Lung (tissue), 11 donors: ENCODE measurements at regions not wholly inside any gene's neighbourhood (a gene's known extent, or its start where the extent isn't known, plus 50 kb on each side); places are given as distances from the start of the nearest gene placed in this dataset.

ENCODE experiments used
- ATAC-seq: fragments of 200-7000 bp; cut with Tn5 transposase; one replicate; pipeline ENCODE4 v1.9.1; 2020; ENCODE audit warnings: moderate number of reproducible peaks; ENCODE audit not compliant: insufficient read depth, low FRiP score
- DNase-seq, 3 donors: peaks; one replicate each; pipeline ENCODE4 v3.0.0-alpha.2; 2013 to 2017
- H3K27ac ChIP-seq, 2 donors: one replicate each; pipeline ENCODE4 v1.5.1; 2013; ENCODE audit warnings: mild to moderate bottlenecking in 2 of 2, moderate library complexity in 2 of 2, control low read depth in 1 of 2, inconsistent platforms in 1 of 2, low read depth in 1 of 2, low read length in 1 of 2
- H3K27me3 ChIP-seq, 3 donors: one replicate each; pipeline ENCODE4 v1.5.1; 2013; ENCODE audit warnings: low read length in 2 of 3; ENCODE audit not compliant: control insufficient read depth in 3 of 3, insufficient read depth in 3 of 3
- H3K36me3 ChIP-seq, 4 donors: one replicate each; pipeline ENCODE4 v1.5.1; 2013; ENCODE audit warnings: low read length in 4 of 4, mild to moderate bottlenecking in 1 of 4, moderate library complexity in 1 of 4; ENCODE audit not compliant: control insufficient read depth in 4 of 4, insufficient read depth in 4 of 4
- H3K4me1 ChIP-seq, 5 donors: one replicate each; pipeline ENCODE4 v1.5.1; 2013; ENCODE audit warnings: low read length in 5 of 5, mild to moderate bottlenecking in 2 of 5, moderate library complexity in 1 of 5; ENCODE audit not compliant: control insufficient read depth in 5 of 5, insufficient read depth in 5 of 5
- H3K4me3 ChIP-seq: one replicate; pipeline ENCODE4 v1.5.1; 2013; ENCODE audit warnings: mild to moderate bottlenecking, control low read depth, moderate library complexity
- H3K9ac ChIP-seq, 2 donors: one replicate each; pipeline ENCODE4 v1.5.1; 2013; ENCODE audit warnings: low read length in 2 of 2, control low read depth in 1 of 2; ENCODE audit not compliant: insufficient read depth in 1 of 2
- H3K9me3 ChIP-seq, 4 donors: one replicate each; pipeline ENCODE4 v1.5.1; 2013; ENCODE audit warnings: low read length in 3 of 4, mild to moderate bottlenecking in 1 of 4, moderate library complexity in 1 of 4; ENCODE audit not compliant: control insufficient read depth in 4 of 4, insufficient read depth in 3 of 4
- CTCF ChIP-seq: IDR thresholded peaks from 2 replicates; pipeline ENCODE4 v1.5.1; 2012; ENCODE audit warnings: mild to moderate bottlenecking; ENCODE audit errors: control extremely low read depth, extremely low read depth
- WGBS, 2 donors: extraction: QIAGEN DNeasy Blood & Tissue Kit; methylation state at CpG; one replicate each; pipeline ENCODE4 v1.1.7; 2013; 5-methylcytosine and 5-hydroxymethylcytosine counted together
- donor health status: control.
- donor health status: control.
- donor health status: Bipolar disorder and iron deficiency.
- donor health status: healthy.
- donor health status: DM: yes; HTN: yes; CAD: no.

DNA sequence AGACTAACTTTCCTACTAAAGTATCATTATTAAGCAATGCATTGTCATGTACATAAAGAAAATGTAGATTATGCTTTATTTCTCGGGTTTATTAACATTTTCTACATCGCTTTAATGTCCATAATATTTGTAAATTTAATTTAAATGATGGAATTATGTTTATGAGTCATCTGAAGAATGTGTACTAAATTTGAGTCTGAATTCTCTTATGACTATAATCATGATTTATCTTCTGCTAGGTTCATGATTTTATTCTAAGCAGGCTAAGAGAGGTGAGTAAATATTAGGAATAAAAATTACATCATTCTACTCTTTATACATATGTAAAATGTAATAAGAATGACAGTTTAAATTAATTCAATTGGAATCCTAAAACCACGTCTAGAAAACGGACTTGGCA, 206.3 kb upstream of the NOL4 start:
- 74 to 78% methylated on average over 4 of the region's 4 CpGs for WGBS, 2 donors
- no peak for ATAC-seq

DNA sequence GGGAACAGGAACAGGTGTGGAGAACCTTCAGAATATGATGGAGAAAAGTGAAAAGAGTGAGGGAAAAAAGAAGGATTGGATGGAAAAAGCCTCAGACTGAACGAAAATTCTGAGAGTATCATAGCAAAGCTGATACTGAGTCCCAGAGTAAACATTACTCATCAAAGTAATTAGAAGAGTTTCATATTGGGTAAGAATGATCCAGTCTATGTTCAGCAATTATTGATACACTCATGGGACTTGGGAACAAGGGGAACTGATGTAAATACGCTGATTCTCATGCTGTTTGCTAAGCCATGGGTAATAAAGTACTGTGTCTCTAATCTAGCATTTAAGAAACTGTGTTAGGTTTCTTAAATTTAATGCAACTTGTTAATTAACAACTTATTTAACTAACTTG, 219.9 kb upstream of the NOL4 start:
- Histone ChIP-seq H3K4me1 (no peaks in the 10 kb centered on the region), H3K36me3 (no peaks in the 10 kb centered on the region), H3K27me3 (no peaks in the 10 kb centered on the region), H3K9me3 (peaks cover 0 to 2% (median 0%) of the 10 kb centered on the region in 4 donors), H3K27ac (no peak overlapping the region), H3K4me3 (no peak overlapping the region), H3K9ac (no peak overlapping the region)
- ATAC-seq (no peak), DNase-seq (no peak)
- no peak for TF ChIP-seq CTCF
- WGBS, 2 donors: 76 to 88% methylated on average over 2 of the region's 2 CpGs

More for the DNA sequence above, 206.3 kb upstream of the NOL4 start:
- H3K27me3 ChIP-seq: no peaks in the 10 kb centered on the region
- no peak for DNase-seq
- no peak for TF ChIP-seq CTCF
- no peak overlapping the region for H3K27ac ChIP-seq
- no peak overlapping the region for H3K9ac ChIP-seq
- H3K9me3 ChIP-seq: peaks cover 0 to under 1% (median 0%) of the 10 kb centered on the region in 4 donors
- H3K4me1 ChIP-seq: no peaks in the 10 kb centered on the region
- H3K36me3 ChIP-seq: no peaks in the 10 kb centered on the region
- no peak overlapping the region for H3K4me3 ChIP-seq

DNA sequence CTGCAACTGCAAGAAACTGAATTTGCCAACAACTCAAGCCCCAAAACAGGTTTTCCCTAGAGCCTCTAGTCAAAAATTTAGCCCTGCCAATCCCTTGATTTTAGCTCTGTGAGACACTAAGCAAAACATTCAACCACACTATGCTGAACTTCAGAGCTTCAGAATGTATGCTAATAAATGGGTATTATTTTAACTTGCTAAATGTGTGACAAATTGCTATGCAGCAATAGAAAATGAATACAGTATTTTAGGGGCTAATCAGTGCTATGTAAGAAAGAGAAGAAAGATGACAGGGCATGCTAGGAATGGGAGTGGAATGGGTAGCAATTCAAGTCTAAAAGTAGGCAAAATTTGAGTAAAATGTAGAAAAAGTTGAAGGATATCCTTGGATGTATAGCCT, 223.9 kb upstream of the NOL4 start:
- Histone ChIP-seq H3K9ac (no peak overlapping the region), H3K4me1 (no peaks in the 10 kb centered on the region), H3K4me3 (no peak overlapping the region), H3K27me3 (no peaks in the 10 kb centered on the region), H3K36me3 (no peaks in the 10 kb centered on the region), H3K9me3 (peaks cover 0 to 2% (median 0%) of the 10 kb centered on the region in 4 donors), H3K27ac (no peak overlapping the region)
- TF ChIP-seq CTCF: no peak
- no peak for DNase-seq
- ATAC-seq: no peak

- H3K4me1 ChIP-seq: no peaks in the 10 kb centered on the region
- no peaks in the 10 kb centered on the region for H3K9me3 ChIP-seq
- DNase-seq (no peak), ATAC-seq (no peak)
- no peaks in the 10 kb centered on the region for H3K36me3 ChIP-seq
- H3K27me3 ChIP-seq: no peaks in the 10 kb centered on the region
- no peak overlapping the region for H3K27ac ChIP-seq
- H3K9ac ChIP-seq: no peak overlapping the region
- no peak overlapping the region for H3K4me3 ChIP-seq
- TF ChIP-seq CTCF: no peak
- 84 to 85% methylated on average over 3 of the region's 3 CpGs for WGBS, 2 donors
These were observed 233.0 kb upstream of the NOL4 start for GRCh38 chr18:34457761-34458160.
